RWPE1 (cell line): ENCODE measurements at regions not wholly inside any gene's neighbourhood (a gene's known extent, or its start where the extent isn't known, plus 50 kb on each side); places are given as distances from the start of the nearest gene placed in this dataset.

Experiments used
- CTCF ChIA-PET: fragments of 350-600 bp; sonication (Branson Sonifier 250); formaldehyde crosslinking; extraction: SDS; loops from one replicate; lab custom pipeline; 2021; lab: Yijun Ruan, JAX
- POLR2A ChIA-PET: fragments of 400-600 bp; formaldehyde crosslinking; extraction: SDS; loops from one replicate; lab custom pipeline; 2020; ENCODE audit warnings: antibody characterized with exemption; ENCODE audit not compliant: low non-redundant PET; lab: Yijun Ruan, JAX
- DNase-seq: peaks from one replicate; pipeline ENCODE4 v3.0.0; 2012; ENCODE audit warnings: low spot score
- H3K27ac ChIP-seq: fragments of 450-650 bp; 2 replicates; pipeline ENCODE4 v1.5.1; 2017
- CTCF ChIP-seq: fragments of 450-650 bp; conservative IDR thresholded peaks from 2 replicates; pipeline ENCODE4 v1.5.1; 2017; ENCODE audit warnings: low read depth, mild to moderate bottlenecking

- ChIA-PET CTCF (interaction anchor here (0.6 to 0.8 kb wide), 4 partner anchors 44 to 802 kb away, joined by 3 to 6 read pairs (median 4); no protein-coding TSS in a partner anchor), POLR2A (no interaction called here)
- no peak for DNase-seq
- no peak for TF ChIP-seq CTCF
- H3K27ac ChIP-seq: no peak overlapping the region
Observed at GRCh38 chr12:46131732-46132469, 136.9 kb downstream of the SLC38A1 start.

DNA sequence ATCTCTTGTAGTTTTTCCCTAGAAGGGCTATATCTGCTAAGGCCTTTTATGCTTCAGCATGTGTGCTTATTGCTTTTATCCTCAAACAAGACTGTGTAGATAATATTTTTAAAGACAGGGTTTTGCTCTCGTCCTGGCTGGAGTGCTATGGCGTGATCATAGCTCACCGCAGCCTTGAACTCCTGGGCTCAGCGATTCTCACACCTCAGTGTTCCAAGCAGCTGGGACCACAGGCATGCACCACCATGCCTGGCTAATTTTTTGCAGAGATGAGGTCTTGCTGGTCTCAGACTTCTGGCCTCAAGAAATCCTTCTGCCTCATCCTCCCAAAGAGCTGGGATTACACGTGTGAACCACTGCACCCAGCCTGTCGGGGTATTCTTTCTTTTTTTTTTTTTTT, 137.3 kb upstream of the SCAF11 start:
- TF ChIP-seq CTCF: no peak
- H3K27ac ChIP-seq: no peak overlapping the region
- ChIA-PET POLR2A (no interaction called here), CTCF (interaction anchor here (0.6 kb wide), 2 partner anchors 152 to 157 kb away, joined by 4 read pairs; no protein-coding TSS in a partner anchor)
- DNase-seq: no peak

DNA sequence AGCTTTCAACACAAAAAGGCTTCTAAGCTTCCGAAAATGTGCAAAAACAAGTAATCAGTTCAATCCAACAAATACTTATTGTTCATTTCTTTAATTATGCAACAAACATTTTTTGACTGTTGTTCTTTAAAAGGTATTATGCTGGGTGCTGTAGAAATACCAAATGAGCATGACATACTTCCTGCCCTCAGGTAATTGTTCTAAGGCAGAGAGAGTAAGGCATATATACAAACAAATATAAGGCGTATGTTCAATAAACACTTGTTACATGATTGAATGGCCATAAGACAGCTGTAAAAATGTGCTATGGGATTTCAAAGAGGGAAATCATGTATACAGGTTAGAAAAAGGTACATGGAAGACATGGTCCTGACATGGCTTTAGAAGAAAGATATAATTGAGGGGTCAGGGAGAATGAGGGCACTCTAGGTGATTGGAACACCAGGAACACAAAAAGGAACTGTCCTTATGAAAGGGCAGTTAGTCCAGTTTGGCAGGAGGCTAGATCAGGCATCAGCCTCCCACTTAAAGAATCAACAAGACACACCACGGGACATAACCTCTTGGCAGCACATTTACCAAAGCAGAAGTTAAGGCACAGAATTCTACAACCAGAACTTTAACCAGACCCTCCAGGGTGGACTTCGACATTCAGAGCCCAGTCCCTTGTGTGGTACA, 135.8 kb upstream of the SCAF11 start:
- ChIA-PET POLR2A (no interaction called here), CTCF (interaction anchor here (0.7 to 1.5 kb wide), 7 partner anchors 10 to 855 kb away, joined by 3 to 8 read pairs (median 3); no protein-coding TSS in a partner anchor)
- TF ChIP-seq CTCF: no peak
- DNase-seq: no peak
- H3K27ac ChIP-seq: no peak overlapping the region

DNA sequence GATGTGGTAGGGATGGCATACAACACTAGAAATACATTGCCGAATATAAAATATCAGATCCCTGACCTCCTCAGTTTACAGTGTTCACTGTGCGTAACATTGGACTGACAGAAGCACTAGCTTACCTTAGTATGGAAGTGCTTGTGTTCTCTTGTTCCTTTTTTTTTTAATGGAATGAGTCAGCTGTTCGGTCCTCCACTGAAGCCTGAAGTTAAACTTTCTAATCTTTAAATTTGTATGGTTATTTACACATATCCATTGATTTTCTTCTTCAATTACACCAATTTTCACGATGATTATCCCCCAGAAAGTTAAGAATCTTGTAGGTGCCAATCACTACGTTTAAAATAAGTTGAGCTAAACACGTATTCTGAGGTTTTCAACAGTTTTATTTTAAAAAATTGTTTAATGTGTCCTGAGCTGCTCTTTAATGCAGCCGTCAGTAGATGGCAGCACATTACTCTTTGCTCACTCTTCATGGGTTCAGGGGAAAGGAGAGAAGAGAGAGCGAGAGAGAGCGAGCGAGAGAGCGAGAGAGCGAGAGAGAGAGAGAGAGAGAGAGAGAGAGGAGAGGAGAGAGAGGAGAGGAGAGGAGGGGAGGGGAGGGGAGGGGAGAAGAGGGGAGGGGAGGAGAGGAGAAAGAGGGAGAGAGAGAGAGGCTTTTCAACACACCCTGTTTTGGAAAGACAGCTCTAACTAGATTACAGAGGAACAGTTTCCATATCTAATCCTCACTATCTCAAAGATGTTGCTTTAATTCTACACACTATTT, 134.7 kb upstream of the SCAF11 start:
- ChIA-PET POLR2A (interaction anchor here (0.8 to 1.0 kb wide), 2 partner anchors 230 to 232 kb away, joined by 4 read pairs; no protein-coding TSS in a partner anchor), CTCF (interaction anchor here (0.5 to 1.8 kb wide), 29 partner anchors 11 to 896 kb away, joined by 3 to 8 read pairs (median 4); partner anchors contain the start of gene SLC38A1)
- no peak overlapping the region for H3K27ac ChIP-seq
- DNase-seq: peak; percentile 72
- peak; percentile 70 for TF ChIP-seq CTCF

- DNase-seq: no peak
- no peak overlapping the region for H3K27ac ChIP-seq
- no peak for TF ChIP-seq CTCF
- ChIA-PET CTCF (interaction anchor here (0.5 to 1.8 kb wide), 25 partner anchors 18 to 972 kb away, joined by 3 to 8 read pairs (median 4); partner anchors contain the start of gene SLC38A1), POLR2A (interaction anchor here (1.0 kb wide), 1 partner anchor 233 kb away, joined by 4 read pairs; no protein-coding TSS in a partner anchor)
Observed at GRCh38 chr12:46124132-46124847, 133.9 kb upstream of the SCAF11 start.
